ENCODE measurements at regions not wholly inside any gene's neighbourhood (a gene's known extent, or its start where the extent isn't known, plus 50 kb on each side); places are given as distances from the start of the nearest gene placed in this dataset.
"Not testable (repeated sequence)": the region's sequence is repeated elsewhere in the genome, so short reads cannot be mapped to it uniquely, and the experiment has no call there.

DNA sequence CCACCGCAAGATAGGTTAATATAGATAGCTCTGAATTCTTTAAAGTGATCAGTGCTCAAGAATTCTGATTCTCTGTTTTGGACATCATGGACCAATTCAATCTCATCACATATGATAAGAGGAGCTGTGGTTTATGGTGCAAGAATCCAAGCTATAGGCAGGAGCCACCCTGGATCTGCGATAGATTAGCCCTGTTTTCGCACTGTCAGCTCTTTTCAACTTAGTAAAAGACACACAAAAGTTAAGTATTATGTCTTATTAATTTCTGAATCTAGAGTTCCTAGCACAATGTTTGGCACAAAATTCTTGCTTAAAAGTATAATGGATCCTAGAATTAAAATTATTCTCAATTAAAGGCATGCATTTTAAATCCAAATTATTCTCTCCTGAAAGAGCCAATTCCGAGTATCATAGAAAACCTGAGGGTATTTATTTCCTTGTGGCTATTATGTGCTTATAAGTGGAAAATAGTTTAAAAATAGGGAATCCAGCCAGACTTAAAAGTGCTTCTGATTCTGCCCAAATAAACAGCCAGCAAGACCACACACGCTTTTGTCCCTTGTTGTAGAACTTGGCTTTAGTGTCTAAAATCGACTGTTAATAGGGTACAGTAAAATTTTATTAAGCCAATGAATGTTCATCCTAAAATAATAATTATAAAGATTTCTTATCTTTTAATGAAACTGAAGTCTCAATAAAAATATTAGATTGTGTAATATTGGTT lies 184.9 kb upstream of the FLRT2 start:
- Histone ChIP-seq H3K27me3 (no peaks in the 10 kb centered on the region), H3K36me3 (no peaks in the 10 kb centered on the region), H3K4me1 (peaks cover 6% of the 10 kb centered on the region), H3K9me3 (peaks cover 9% of the 10 kb centered on the region), H3K4me3 (no peak overlapping the region), H3K27ac (no peak overlapping the region)
- no peak for DNase-seq (ENCODE audit: low spot score in 2 of 2)
- TF ChIP-seq POLR2A (IDR thresholded peaks at IDR 0.05) (no peak), POLR2AphosphoS5 (IDR thresholded peaks at IDR 0.05) (no peak), EP300 (IDR thresholded peaks at IDR 0.05) (no peak)
- TF ChIP-seq, protein P1, sequence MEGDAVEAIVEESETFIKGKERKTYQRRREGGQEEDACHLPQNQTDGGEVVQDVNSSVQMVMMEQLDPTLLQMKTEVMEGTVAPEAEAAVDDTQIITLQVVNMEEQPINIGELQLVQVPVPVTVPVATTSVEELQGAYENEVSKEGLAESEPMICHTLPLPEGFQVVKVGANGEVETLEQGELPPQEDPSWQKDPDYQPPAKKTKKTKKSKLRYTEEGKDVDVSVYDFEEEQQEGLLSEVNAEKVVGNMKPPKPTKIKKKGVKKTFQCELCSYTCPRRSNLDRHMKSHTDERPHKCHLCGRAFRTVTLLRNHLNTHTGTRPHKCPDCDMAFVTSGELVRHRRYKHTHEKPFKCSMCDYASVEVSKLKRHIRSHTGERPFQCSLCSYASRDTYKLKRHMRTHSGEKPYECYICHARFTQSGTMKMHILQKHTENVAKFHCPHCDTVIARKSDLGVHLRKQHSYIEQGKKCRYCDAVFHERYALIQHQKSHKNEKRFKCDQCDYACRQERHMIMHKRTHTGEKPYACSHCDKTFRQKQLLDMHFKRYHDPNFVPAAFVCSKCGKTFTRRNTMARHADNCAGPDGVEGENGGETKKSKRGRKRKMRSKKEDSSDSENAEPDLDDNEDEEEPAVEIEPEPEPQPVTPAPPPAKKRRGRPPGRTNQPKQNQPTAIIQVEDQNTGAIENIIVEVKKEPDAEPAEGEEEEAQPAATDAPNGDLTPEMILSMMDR (IDR thresholded peaks at IDR 0.05) = no peak
- 56% methylated on average over 6 of the region's 6 CpGs for WGBS

DNA sequence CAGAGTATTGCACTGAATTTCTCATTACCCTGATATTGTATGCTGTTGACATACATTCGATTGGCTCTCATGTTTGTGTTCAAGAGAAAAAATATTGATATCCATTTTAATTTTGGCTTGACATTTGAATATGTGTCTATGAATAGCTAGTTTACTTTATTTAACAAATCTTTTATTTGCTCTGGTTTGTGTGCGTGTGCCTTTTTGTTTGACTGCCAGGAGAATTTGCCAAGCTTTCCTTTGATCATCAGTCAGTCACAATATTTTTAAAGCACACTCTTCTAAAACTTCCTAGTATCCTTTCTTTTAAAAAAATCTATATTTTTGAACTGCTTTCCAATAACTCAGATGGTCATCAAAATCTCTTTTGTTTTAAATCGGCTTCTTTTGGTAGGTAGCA lies 179.3 kb upstream of the FLRT2 start:
- Histone ChIP-seq H3K4me1 (no peaks in the 10 kb centered on the region), H3K9me3 (peaks cover 9% of the 10 kb centered on the region), H3K36me3 (no peaks in the 10 kb centered on the region), H3K27ac (no peak overlapping the region), H3K27me3 (no peaks in the 10 kb centered on the region), H3K4me3 (no peak overlapping the region)
- 37% methylated on average over 3 of the region's 3 CpGs for WGBS
- DNase-seq (ENCODE audit: low spot score in 2 of 2) = no peak
- TF ChIP-seq POLR2AphosphoS5 (IDR thresholded peaks at IDR 0.05) = no peak
- no peak for TF ChIP-seq EP300 (IDR thresholded peaks at IDR 0.05)
- no peak for TF ChIP-seq POLR2A (IDR thresholded peaks at IDR 0.05)

DNA sequence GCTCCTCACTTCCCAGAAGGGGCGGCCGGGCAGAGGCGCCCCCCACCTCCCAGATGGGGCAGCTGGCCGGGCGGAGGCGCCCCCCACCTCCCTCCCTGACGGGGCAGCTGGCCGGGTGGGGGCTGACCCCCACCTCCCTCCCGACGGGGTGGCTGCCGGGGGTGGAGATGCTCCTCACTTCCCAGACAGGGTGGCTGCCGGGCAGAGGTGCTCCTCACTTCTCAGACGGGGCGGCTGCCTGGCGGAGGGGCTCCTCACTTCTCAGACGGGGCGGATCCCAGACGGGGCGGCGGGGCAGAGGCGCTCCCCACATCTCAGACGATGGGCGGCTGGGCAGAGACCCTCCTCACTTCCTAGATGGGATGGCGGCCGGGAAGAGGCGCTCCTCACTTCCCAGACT lies 177.4 kb upstream of the FLRT2 start:
- not testable (repeated sequence) for H3K9me3 ChIP-seq; DNase-seq (ENCODE audit: low spot score in 2 of 2); H3K36me3 ChIP-seq; H3K27me3 ChIP-seq; H3K4me1 ChIP-seq; H3K27ac ChIP-seq; H3K4me3 ChIP-seq
- 90% methylated on average over 10 of the region's 26 CpGs for WGBS

DNA sequence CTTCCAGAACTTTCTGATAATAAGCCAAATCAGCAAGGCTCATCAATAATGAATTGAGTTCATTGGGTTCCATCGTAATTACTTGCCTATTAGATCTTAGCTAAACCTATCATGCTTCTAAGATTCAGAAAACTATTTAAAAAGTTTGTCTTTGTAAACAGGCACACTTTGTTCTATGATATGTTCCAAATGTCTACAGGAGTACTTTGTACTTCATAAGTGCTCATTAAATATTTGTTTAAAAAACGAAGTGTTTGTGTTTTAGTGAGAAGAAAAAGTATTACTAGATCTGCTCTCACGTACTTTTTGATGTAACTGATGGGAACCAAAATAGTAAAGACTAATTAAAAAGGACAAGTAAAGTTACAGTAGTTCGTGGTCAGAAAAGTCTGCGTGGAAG lies 172.8 kb upstream of the FLRT2 start:
- Histone ChIP-seq H3K4me3 (no peak overlapping the region), H3K36me3 (no peaks in the 10 kb centered on the region), H3K9me3 (no peaks in the 10 kb centered on the region), H3K4me1 (no peaks in the 10 kb centered on the region), H3K27me3 (no peaks in the 10 kb centered on the region), H3K27ac (no peak overlapping the region)
- TF ChIP-seq POLR2AphosphoS5 (IDR thresholded peaks at IDR 0.05) (no peak), EP300 (IDR thresholded peaks at IDR 0.05) (no peak), POLR2A (IDR thresholded peaks at IDR 0.05) (no peak)
- TF ChIP-seq, protein P1 (IDR thresholded peaks at IDR 0.05) = no peak
- 89% methylated on average over 5 of the region's 5 CpGs for WGBS
- no peak for DNase-seq (ENCODE audit: low spot score in 2 of 2)

DNA sequence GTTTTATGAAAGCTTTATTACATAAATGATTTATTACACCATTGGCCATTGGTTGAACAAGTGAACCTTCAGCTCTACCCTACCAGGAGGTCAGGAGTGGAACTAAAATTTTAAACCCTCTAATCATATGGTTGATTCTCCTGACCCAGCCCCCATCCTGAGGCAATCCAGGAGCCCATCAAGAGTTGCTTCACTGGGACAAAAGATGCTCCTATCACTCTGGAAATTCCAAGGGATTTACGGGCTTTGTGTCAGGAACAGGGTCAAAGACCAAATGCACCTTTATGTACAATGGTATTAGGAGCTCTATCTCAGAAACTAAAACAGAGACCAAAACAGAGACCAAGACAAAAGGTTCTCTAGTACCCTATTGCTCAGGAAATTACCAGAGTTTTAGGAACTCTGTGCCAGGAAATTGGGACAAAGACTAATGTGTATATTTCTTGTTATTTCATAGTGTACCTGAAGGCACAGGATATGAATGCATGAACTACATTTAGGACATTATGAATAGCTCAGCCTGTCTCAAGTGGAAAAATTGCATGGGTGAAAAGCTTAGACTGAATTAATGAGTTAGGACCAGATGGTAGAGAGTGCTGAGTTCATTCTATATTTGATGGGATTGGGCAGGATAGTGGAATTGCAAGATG lies 171.7 kb upstream of the FLRT2 start:
- Histone ChIP-seq H3K4me3 (no peak overlapping the region), H3K4me1 (no peaks in the 10 kb centered on the region), H3K27ac (no peak overlapping the region), H3K36me3 (no peaks in the 10 kb centered on the region), H3K27me3 (no peaks in the 10 kb centered on the region), H3K9me3 (no peaks in the 10 kb centered on the region)
- TF ChIP-seq EP300 (IDR thresholded peaks at IDR 0.05) (no peak), POLR2AphosphoS5 (IDR thresholded peaks at IDR 0.05) (no peak), POLR2A (IDR thresholded peaks at IDR 0.05) (no peak)
- TF ChIP-seq, protein P1 (IDR thresholded peaks at IDR 0.05) = no peak
- WGBS = 92% methylated on average over 1 of the region's 1 CpG
- DNase-seq (ENCODE audit: low spot score in 2 of 2) = no peak

DNA sequence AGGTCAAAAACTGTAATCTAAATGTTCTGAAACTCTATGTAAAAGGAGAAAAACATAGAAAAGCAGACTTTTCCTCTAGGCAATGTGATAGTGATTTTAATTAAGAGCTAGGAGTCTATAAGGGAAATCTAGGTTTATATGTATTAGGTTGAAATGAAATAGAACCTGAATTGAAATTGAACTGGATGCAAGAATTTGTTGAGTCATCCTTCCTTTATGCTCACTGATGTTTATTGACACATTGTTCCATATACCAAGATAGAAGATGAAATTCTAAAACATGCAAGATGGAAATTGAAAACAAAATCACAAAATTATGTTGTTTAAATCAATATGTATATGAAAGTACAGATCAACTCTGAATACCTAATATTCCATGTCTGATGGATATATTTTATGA lies 170.4 kb upstream of the FLRT2 start:
- TF ChIP-seq EP300 (IDR thresholded peaks at IDR 0.05) (no peak), POLR2AphosphoS5 (IDR thresholded peaks at IDR 0.05) (no peak)
- TF ChIP-seq, protein P1 (IDR thresholded peaks at IDR 0.05) = no peak
- DNase-seq (ENCODE audit: low spot score in 2 of 2) = no peak
- no peak overlapping the region for H3K27ac ChIP-seq
- H3K4me3 ChIP-seq = no peak overlapping the region
- H3K9me3 ChIP-seq = no peaks in the 10 kb centered on the region
- H3K4me1 ChIP-seq = no peaks in the 10 kb centered on the region
- H3K36me3 ChIP-seq = no peaks in the 10 kb centered on the region
- no peaks in the 10 kb centered on the region for H3K27me3 ChIP-seq
